Loucy (cell line): ENCODE measurements at regions not wholly inside any gene's neighbourhood (a gene's known extent, or its start where the extent isn't known, plus 50 kb on each side); places are given as distances from the start of the nearest gene placed in this dataset.

Experiments used
- H2AFZ ChIP-seq: fragments of 200-600 bp; sonication (generic); 2 replicates; pipeline ENCODE4 v1.6.0; 2016; ENCODE audit warnings: antibody characterized with exemption, mild to moderate bottlenecking, low read length, moderate library complexity
- H3F3A ChIP-seq: fragments of 200-600 bp; 2 replicates; pipeline ENCODE4 v1.6.0; 2016; ENCODE audit warnings: antibody characterized with exemption, low read depth, mild to moderate bottlenecking
- H3K27me3 ChIP-seq: fragments of 200-600 bp; sonication (generic); 2 replicates; pipeline ENCODE4 v1.6.1; 2014; ENCODE audit warnings: low read length, mild to moderate bottlenecking; ENCODE audit not compliant: insufficient read depth, poor library complexity, severe bottlenecking
- H3K36me3 ChIP-seq: fragments of 200-600 bp; sonication (generic); 2 replicates; pipeline ENCODE4 v1.6.1; 2016; ENCODE audit warnings: low read length; ENCODE audit not compliant: insufficient read depth
- H3K4me1 ChIP-seq: fragments of 200-600 bp; sonication (generic); 2 replicates; pipeline ENCODE4 v1.5.1; 2014; ENCODE audit warnings: low read length, mild to moderate bottlenecking; ENCODE audit not compliant: insufficient read depth, poor library complexity, severe bottlenecking
- H3K4me2 ChIP-seq: fragments of 200-600 bp; sonication (generic); 2 replicates; pipeline ENCODE4 v1.6.0; 2014; ENCODE audit warnings: antibody characterized with exemption, low read length, low read depth, mild to moderate bottlenecking; ENCODE audit not compliant: poor library complexity, severe bottlenecking
- H3K4me3 ChIP-seq: fragments of 200-600 bp; sonication (generic); 2 replicates; pipeline ENCODE4 v1.5.1; 2014; ENCODE audit warnings: low read length, mild to moderate bottlenecking, mixed read lengths; ENCODE audit not compliant: poor library complexity, severe bottlenecking
- H3K79me2 ChIP-seq: fragments of 200-600 bp; sonication (generic); 2 replicates; pipeline ENCODE4 v1.6.1; 2014; ENCODE audit warnings: low read length; ENCODE audit not compliant: insufficient read depth
- H3K9ac ChIP-seq: fragments of 200-600 bp; sonication (generic); 2 replicates; pipeline ENCODE4 v1.6.0; 2014; ENCODE audit warnings: mild to moderate bottlenecking, low read depth, low read length, moderate library complexity; ENCODE audit not compliant: poor library complexity, severe bottlenecking
- H3K9me2 ChIP-seq: fragments of 200-600 bp; sonication (generic); replicated peaks from 2 replicates; pipeline ENCODE4 v1.6.1; 2016; ENCODE audit warnings: low read depth, low read length, mixed read lengths
- H3K9me3 ChIP-seq: fragments of 200-600 bp; sonication (generic); 2 replicates; pipeline ENCODE4 v1.6.1; 2014; ENCODE audit warnings: mild to moderate bottlenecking, antibody characterized with exemption, low read length, low read depth; ENCODE audit not compliant: insufficient read depth
- H4K20me1 ChIP-seq: fragments of 200-600 bp; sonication (generic); 2 replicates; pipeline ENCODE4 v1.6.0; 2014; ENCODE audit warnings: antibody characterized with exemption, low read length, mild to moderate bottlenecking; ENCODE audit not compliant: insufficient read depth, poor library complexity, severe bottlenecking
- CTCF ChIP-seq: fragments of 200-600 bp; sonication (generic); conservative IDR thresholded peaks from 2 replicates; pipeline ENCODE4 v1.5.1; 2014; ENCODE audit warnings: mild to moderate bottlenecking, antibody characterized with exemption, low read length
- EZH2phosphoT487 ChIP-seq: fragments of 200-600 bp; IDR thresholded peaks from 2 replicates; pipeline ENCODE4 v1.6.1; 2018; ENCODE audit warnings: antibody characterized with exemption, mild to moderate bottlenecking, moderate library complexity, borderline replicate concordance

GRCh38 chr4:181597766-181598165, 645.4 kb upstream of the TENM3 start:
- Histone ChIP-seq H3K9me3 (no peaks in the 10 kb centered on the region), H3K9ac (no peak overlapping the region), H3K4me3 (no peak overlapping the region), H3K9me2 (no peaks in the 10 kb centered on the region), H3K27me3 (no peaks in the 10 kb centered on the region), H2AFZ (no peak overlapping the region), H4K20me1 (no peaks in the 10 kb centered on the region), H3K4me2 (no peak overlapping the region), H3F3A (no peaks in the 10 kb centered on the region), H3K79me2 (no peaks in the 10 kb centered on the region), H3K36me3 (no peaks in the 10 kb centered on the region), H3K4me1 (no peaks in the 10 kb centered on the region)
- TF ChIP-seq CTCF (no peak), EZH2phosphoT487 (no peak)

DNA sequence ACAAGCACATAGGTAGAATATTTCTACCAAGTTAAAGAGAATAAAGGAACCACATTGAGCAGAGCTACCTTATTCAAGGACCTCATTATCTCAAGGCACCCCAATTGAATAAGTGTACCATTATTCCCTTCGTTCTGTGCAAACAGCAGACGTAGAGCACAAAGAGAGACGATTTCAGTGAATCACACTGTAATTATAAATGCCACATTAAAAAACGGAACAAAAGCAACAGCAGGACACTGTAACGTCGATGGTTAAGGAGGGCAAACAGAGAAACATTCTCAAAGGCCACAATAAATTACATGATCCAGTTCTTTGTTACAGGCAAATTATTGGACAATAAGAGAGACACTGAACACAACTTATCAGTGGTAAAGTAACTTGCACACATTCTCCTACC, 644.1 kb upstream of the TENM3 start:
- Histone ChIP-seq H3K9ac (no peak overlapping the region), H3K79me2 (no peaks in the 10 kb centered on the region), H3K9me2 (no peaks in the 10 kb centered on the region), H3K27me3 (no peaks in the 10 kb centered on the region), H3F3A (no peaks in the 10 kb centered on the region), H2AFZ (no peak overlapping the region), H3K4me3 (no peak overlapping the region), H3K9me3 (no peaks in the 10 kb centered on the region), H4K20me1 (no peaks in the 10 kb centered on the region), H3K4me1 (no peaks in the 10 kb centered on the region), H3K36me3 (no peaks in the 10 kb centered on the region), H3K4me2 (no peak overlapping the region)
- no peak for TF ChIP-seq EZH2phosphoT487
- TF ChIP-seq CTCF: no peak

DNA sequence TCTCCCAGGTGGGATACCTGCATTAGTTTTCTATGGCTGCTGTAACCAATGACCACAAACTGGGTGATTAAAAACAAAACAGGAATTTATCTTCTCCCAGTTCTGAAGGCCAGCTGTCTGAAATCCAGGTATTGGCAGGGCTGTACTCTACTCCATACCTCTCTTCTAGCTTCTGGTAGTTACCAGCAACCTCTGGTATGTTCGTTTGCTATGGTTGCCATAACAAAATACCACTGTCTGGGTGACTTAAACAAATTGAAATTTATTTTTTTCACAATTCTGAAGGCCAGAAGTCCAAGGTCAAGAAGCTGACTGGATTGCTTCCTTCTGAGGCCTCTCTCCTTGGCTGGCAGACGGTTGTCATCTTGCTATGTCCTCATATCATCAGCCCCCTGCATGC, 642.1 kb upstream of the TENM3 start:
- H3K9me3 ChIP-seq: no peaks in the 10 kb centered on the region
- H3K4me1 ChIP-seq: no peaks in the 10 kb centered on the region
- H3K4me3 ChIP-seq: no peak overlapping the region
- no peak overlapping the region for H2AFZ ChIP-seq
- H3K79me2 ChIP-seq: no peaks in the 10 kb centered on the region
- no peaks in the 10 kb centered on the region for H3K9me2 ChIP-seq
- H4K20me1 ChIP-seq: no peaks in the 10 kb centered on the region
- no peaks in the 10 kb centered on the region for H3F3A ChIP-seq
- H3K9ac ChIP-seq: no peak overlapping the region
- H3K27me3 ChIP-seq: no peaks in the 10 kb centered on the region
- H3K36me3 ChIP-seq: no peaks in the 10 kb centered on the region
- TF ChIP-seq CTCF (no peak), EZH2phosphoT487 (no peak)
- H3K4me2 ChIP-seq: no peak overlapping the region
